ENCODE measurements at regions not wholly inside any gene's neighbourhood (a gene's known extent, or its start where the extent isn't known, plus 50 kb on each side); places are given as distances from the start of the nearest gene placed in this dataset.

DNA sequence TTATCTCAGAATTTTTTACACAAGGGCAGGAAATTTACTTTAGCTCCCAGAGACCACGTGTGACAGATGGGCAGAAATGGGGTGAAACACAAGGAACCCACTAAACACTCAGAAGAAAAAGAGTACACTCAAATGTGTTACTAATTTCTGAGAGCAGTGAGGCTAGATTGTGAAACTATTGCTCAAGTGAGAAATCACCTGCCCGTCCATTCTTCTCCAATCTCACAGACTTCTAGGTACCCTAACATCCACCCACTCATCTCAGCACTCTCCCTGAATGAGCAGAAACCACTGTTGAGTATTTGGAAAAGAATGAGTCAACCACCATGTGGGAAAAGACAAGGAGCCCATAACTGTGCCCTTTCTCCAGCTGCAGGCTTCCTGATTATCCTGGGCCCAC lies 293.0 kb upstream of the CDH2 start:
- TF ChIP-seq, protein P1, sequence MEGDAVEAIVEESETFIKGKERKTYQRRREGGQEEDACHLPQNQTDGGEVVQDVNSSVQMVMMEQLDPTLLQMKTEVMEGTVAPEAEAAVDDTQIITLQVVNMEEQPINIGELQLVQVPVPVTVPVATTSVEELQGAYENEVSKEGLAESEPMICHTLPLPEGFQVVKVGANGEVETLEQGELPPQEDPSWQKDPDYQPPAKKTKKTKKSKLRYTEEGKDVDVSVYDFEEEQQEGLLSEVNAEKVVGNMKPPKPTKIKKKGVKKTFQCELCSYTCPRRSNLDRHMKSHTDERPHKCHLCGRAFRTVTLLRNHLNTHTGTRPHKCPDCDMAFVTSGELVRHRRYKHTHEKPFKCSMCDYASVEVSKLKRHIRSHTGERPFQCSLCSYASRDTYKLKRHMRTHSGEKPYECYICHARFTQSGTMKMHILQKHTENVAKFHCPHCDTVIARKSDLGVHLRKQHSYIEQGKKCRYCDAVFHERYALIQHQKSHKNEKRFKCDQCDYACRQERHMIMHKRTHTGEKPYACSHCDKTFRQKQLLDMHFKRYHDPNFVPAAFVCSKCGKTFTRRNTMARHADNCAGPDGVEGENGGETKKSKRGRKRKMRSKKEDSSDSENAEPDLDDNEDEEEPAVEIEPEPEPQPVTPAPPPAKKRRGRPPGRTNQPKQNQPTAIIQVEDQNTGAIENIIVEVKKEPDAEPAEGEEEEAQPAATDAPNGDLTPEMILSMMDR (IDR thresholded peaks at IDR 0.05) = no peak
- TF ChIP-seq TCF7L2 (IDR thresholded peaks at IDR 0.05; ENCODE audit: low read depth, low read length) = no peak
- TF ChIP-seq, protein P2, sequence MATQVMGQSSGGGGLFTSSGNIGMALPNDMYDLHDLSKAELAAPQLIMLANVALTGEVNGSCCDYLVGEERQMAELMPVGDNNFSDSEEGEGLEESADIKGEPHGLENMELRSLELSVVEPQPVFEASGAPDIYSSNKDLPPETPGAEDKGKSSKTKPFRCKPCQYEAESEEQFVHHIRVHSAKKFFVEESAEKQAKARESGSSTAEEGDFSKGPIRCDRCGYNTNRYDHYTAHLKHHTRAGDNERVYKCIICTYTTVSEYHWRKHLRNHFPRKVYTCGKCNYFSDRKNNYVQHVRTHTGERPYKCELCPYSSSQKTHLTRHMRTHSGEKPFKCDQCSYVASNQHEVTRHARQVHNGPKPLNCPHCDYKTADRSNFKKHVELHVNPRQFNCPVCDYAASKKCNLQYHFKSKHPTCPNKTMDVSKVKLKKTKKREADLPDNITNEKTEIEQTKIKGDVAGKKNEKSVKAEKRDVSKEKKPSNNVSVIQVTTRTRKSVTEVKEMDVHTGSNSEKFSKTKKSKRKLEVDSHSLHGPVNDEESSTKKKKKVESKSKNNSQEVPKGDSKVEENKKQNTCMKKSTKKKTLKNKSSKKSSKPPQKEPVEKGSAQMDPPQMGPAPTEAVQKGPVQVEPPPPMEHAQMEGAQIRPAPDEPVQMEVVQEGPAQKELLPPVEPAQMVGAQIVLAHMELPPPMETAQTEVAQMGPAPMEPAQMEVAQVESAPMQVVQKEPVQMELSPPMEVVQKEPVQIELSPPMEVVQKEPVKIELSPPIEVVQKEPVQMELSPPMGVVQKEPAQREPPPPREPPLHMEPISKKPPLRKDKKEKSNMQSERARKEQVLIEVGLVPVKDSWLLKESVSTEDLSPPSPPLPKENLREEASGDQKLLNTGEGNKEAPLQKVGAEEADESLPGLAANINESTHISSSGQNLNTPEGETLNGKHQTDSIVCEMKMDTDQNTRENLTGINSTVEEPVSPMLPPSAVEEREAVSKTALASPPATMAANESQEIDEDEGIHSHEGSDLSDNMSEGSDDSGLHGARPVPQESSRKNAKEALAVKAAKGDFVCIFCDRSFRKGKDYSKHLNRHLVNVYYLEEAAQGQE (IDR thresholded peaks at IDR 0.05; ENCODE audit: insufficient read depth in 1 of 2, low read depth in 2 of 2, low read length in 1 of 2) = no peak
- no peak for TF ChIP-seq POLR2AphosphoS5 (IDR thresholded peaks at IDR 0.05; ENCODE audit: low read depth, low read length)

All from Panc1 (cell line).